SK-N-MC (cell line): ENCODE measurements at regions not wholly inside any gene's neighbourhood (a gene's known extent, or its start where the extent isn't known, plus 50 kb on each side); places are given as distances from the start of the nearest gene placed in this dataset.

Experiments
- EZH2 ChIP-seq: fragments of 200-600 bp; sonication (generic); IDR thresholded peaks from one replicate; pipeline ENCODE4 v1.6.1; 2017; ENCODE audit warnings: antibody characterized with exemption
- POLR2AphosphoS5 ChIP-seq: IDR thresholded peaks from 2 replicates; pipeline ENCODE4 v1.6.1; 2012; ENCODE audit warnings: mild to moderate bottlenecking, low read depth, low read length, borderline replicate concordance

DNA sequence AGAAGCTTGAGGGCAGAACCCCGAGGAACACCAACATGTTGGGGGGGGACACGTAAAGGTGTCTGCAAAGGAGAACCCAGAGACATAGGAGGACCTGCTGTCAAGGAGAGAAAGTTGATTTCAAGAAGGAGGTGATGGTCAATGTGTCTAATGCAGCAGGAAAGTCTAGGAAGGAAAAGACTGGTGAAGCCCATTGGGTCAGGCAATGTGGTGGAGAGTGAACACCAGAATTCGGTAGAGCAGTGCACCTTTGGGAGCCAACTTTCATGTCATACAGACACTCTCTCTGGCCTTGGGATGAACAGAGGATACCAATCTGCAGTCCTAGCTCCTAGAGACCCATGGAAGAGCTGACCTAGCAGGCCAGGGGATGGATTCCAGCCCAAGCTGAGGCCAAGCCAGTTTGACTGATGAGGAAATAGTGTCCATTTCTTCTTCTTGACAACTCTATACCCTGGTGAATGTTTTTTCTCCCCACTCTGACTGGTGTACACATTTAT, 101.9 kb downstream of the MYCN start:
- TF ChIP-seq POLR2AphosphoS5 = no peak
- TF ChIP-seq EZH2 = no peak
